H1 (cell line): ENCODE measurements at regions not wholly inside any gene's neighbourhood (a gene's known extent, or its start where the extent isn't known, plus 50 kb on each side); places are given as distances from the start of the nearest gene placed in this dataset.

Experiments used
- CHD1 ChIP-seq: IDR thresholded peaks from 2 replicates; pipeline ENCODE4 v1.6.1; 2012; ENCODE audit warnings: low read depth, low read length, improper control_type of control experiment
- CHD2 ChIP-seq: IDR thresholded peaks from 2 replicates; pipeline ENCODE4 v1.6.1; 2012; ENCODE audit warnings: low read length, improper control_type of control experiment
- CHD7 ChIP-seq: fragments of 300-600 bp; sonication (generic); IDR thresholded peaks from 2 replicates; pipeline ENCODE4 v1.7.1; 2012; ENCODE audit warnings: low read length, moderate library complexity, mild to moderate bottlenecking, inconsistent platforms; ENCODE audit not compliant: insufficient replicate concordance
- E2F6 ChIP-seq: IDR thresholded peaks from 2 replicates; pipeline ENCODE4 v1.6.1; 2012; ENCODE audit warnings: inconsistent platforms
- MAFK ChIP-seq: IDR thresholded peaks from 2 replicates; pipeline ENCODE4 v1.6.1; 2012; ENCODE audit warnings: low read depth, mild to moderate bottlenecking, improper control_type of control experiment, low read length
- NANOG ChIP-seq: IDR thresholded peaks from 2 replicates; pipeline ENCODE4 v1.6.1; 2011; ENCODE audit warnings: low read length, low read depth, mild to moderate bottlenecking, inconsistent platforms; ENCODE audit not compliant: insufficient read depth, poor library complexity, severe bottlenecking
- SIN3A ChIP-seq, 2 experiments: IDR thresholded peaks in 1 of 2; conservative IDR thresholded peaks in 1 of 2; 2 replicates each; pipeline ENCODE4 v1.6.1; 2011 to 2012; ENCODE audit warnings: low read length in 2 of 2, improper control_type of control experiment in 1 of 2, low read depth in 1 of 2, mild to moderate bottlenecking in 1 of 2
- SIX5 ChIP-seq: IDR thresholded peaks from 2 replicates; pipeline ENCODE4 v1.6.1; 2011; ENCODE audit warnings: mild to moderate bottlenecking, low read depth, low read length
- SP2 ChIP-seq: IDR thresholded peaks from 2 replicates; pipeline ENCODE4 v1.6.1; 2012; ENCODE audit warnings: mild to moderate bottlenecking, low read length, inconsistent platforms
- SUZ12 ChIP-seq: fragments of 200-600 bp; sonication (generic); IDR thresholded peaks from 2 replicates; pipeline ENCODE4 v1.6.1; 2012; ENCODE audit warnings: mild to moderate bottlenecking, inconsistent platforms, low read length, moderate library complexity, mixed read lengths

- no peak for TF ChIP-seq CHD7
- no peak for TF ChIP-seq SUZ12
- no peak for TF ChIP-seq SP2
- no peak for TF ChIP-seq E2F6
- no peak for TF ChIP-seq MAFK
- TF ChIP-seq CHD1 = no peak
- TF ChIP-seq NANOG = no peak
- TF ChIP-seq SIX5 = no peak
- TF ChIP-seq CHD2 = no peak
- TF ChIP-seq SIN3A (conservative IDR thresholded peaks at IDR 0.05 in 1 of 2, IDR thresholded peaks at IDR 0.05 in 1 of 2; ENCODE audit: low read depth in 1 of 2, low read length in 2 of 2) = no peak
These were observed 77.5 kb upstream of the SYK start (continued) for GRCh38 chr9:90724112-90724511.
